ENCODE measurements at regions not wholly inside any gene's neighbourhood (a gene's known extent, or its start where the extent isn't known, plus 50 kb on each side); places are given as distances from the start of the nearest gene placed in this dataset.
"Not testable (repeated sequence)": the region's sequence is repeated elsewhere in the genome, so short reads cannot be mapped to it uniquely, and the experiment has no call there.

- no peak for DNase-seq
Measured at GRCh38 chr5:121503111-121503840, 348.4 kb upstream of the FTMT start.

- no peak for DNase-seq
Measured at GRCh38 chr5:121516997-121517396, 334.7 kb upstream of the FTMT start.

DNA sequence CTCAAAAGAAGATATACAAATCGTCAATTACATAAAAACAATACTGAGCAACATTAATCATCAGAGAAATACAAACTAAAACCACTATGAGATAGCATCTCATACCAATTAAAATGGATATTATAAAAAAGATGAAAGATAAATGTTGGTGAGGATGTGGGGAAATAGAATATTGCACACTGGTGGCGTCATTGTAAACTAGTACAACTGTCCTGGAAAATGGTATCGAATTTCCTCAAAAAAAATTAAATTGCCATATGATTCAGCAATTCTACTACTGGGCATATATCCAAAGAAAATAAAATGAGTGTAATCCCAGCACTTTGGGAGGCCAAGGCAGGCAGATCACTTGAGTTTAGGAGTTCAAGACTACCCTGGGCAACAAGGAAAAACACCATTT lies 326.0 kb upstream of the FTMT start:
- DNase-seq, result no peak

DNA sequence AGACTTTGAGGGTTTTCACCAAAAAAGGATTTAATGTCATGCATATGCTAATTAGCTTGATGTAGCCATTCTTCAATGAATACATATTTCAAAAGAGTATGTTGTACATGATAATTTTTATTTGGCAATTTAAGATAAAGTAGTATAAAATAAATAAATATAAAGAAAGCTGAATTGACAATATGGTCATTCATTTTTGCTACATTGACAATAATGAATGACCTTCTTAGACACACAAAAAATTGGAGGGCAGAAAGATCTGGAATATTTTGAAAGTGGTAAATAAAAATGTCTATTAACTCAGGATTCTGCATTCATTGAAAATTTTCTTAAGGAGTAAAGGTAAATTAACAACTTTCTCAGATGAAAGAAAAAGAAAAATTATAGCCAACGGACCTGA lies 324.8 kb upstream of the FTMT start:
- no peak for DNase-seq

- no peak for DNase-seq
Measured at GRCh38 chr5:121533814-121534213, 317.9 kb upstream of the FTMT start.

DNA sequence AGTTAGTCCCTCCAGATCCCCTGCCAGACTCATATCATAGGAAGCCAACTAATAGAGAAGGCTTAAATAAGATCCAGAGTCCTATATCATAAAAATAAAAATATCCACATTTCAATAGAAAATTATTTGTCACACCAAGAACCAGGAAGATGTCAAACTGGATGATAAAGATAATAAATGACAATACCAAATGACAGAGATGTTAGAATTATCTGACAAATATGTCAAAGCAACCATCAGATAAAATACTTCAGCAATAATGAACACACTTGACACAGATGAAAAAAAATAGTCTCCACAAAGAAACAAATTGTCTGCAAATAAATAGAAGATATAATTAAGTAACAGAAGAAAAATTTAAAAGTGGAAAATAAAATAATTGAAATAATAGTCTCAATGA lies 300.7 kb upstream of the FTMT start:
- no peak for DNase-seq

GRCh38 chr5:121559832-121560231 lies 291.9 kb upstream of the FTMT start:
- DNase-seq, result no peak

- no peak for DNase-seq
Measured at GRCh38 chr5:121572061-121572460, 279.6 kb upstream of the FTMT start.

DNA sequence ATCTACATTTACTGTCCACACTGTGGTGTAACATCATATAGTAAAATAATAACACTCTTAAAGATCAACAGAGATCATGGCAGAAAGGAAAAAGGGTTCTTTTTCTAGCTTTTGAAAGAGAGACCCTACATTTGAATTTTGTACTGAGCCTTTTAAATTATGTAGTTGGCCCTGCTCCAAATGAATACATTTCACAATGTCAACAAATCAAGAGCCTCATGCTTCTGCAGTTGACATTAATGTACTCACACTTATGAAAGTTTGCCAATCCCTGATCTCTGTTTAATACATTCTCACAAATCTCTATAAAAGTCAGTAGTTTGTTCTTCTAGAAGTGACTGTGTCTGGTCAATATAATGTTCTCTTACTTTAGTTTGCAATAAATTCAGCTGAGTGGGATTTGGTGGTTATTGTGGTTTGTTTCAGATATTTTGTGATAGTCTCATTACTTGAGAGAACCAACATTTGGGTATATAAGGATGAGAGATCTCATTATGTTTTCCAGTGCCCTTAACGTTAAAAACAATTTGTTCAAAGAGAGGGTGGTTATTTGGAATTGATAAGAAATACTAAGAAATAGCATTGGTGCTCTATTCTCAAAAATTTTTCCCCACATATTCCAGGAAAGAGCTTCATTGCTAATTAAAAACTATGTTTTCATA lies 277.8 kb upstream of the FTMT start:
- DNase-seq, result no peak

- DNase-seq, result no peak
Measured at GRCh38 chr5:121581588-121581987, 270.1 kb upstream of the FTMT start.

DNA sequence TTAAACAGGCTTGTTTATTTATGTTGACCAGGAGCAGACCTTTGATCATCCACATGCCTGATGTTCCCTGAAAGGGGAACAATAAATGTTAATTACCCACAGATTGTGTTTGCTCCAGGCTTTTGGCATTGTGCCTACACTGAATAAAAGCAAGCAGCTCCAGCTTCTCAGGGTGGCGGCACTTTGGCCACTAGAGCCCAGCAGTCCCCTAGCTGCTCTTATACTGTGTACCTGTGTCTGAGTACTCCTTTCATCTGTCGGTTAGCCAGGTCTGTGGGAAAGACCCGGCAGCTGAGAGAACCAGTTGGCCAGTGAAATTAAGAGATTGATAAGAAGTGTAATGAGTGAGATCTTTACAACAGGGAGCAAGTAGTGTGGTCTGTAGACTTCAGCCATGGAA lies 254.8 kb upstream of the FTMT start:
- DNase-seq, result no peak

DNA sequence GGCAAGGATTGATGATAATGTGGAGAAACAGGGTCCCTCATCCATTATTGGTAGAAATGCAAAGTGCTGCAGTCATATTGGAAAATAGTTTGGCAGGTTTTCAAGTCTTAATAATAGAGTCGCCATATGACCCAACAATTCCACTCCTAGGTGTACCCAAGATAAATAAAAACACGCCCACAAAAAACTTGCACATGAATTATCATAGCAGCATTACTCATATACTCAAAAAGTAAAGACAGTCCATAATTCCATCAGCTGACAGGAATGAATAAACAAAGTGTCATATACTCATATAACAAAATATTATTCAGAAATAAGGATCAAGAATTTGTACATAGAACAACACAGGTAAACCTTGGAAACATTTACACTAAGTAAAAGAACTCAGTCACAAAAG lies 242.9 kb upstream of the FTMT start:
- DNase-seq, result no peak

DNA sequence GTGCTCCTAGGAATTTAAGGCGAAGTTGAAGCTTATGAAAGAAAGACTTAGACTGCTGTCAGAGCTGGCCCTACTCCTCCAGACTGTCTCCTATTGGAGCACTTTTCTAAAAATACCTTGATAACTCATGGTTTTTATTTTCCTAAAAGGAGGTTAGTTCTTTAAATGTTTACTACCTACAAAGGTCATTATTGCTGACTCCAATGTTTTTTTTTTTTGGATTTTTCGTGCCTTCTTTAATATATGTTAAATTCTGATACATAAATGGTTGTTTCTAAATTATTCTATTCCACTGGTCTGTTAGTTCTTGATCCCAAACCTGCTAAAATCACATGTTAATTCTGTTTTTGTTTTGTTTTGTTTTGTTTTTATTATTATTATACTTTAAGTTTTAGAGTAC lies 227.6 kb upstream of the FTMT start:
- DNase-seq, result no peak

DNA sequence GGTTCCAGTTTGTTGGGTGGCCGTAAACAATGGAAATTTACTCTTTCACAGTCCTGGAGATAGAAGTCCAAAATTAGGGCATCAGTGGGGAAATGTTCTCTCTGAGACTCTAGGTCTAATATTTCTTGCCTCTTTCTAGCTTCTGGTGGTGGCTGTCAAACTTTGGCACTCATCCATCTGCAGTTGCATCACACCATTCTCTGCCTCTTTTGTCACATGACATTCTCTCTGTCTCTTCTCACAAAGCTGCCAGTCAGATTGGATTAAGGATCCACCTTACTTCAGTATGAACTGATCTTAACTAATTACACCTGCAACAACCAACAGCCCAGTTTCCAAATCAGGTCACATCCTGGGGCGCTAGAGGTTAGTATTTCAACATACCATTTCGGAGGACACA lies 222.9 kb upstream of the FTMT start:
- no peak for DNase-seq

DNA sequence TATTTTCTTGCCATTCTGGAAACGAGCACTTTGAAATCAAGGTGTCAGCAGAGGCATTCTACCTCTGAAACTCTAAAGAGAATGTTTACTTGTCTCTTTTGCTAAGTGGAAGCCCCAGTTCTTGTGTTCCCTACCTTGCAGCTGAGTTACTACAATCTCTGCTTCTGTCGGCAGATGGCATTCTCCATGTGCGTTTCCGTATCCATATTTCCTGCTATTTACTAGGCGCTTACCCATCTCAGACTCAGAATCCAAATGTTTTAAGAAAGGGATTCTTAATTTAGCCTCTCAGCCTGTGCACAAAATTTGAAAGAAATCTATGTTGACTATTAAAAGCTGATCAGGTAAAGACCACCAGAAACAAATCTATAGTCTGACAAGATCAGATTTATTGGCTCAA lies 221.3 kb upstream of the FTMT start:
- DNase-seq, result no peak

DNA sequence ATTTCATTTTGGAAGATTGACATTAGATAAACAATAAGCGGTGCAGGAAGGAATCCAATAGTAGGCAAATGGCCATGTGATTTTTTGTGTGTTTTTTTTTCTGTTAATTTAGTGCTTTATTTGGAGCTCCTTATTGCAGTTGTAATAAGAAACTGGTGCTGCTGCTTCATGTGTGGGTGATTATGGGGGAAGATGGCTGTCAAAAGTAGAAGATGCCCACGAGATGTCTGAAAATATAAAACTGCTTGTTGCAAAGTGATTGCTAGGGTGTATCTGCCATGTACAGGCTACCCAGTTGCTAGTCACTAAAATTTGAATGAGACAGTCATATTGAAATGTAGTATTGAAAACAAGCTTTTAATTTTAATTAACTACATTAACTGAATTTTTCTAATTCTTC lies 216.7 kb upstream of the FTMT start:
- no peak for DNase-seq

DNA sequence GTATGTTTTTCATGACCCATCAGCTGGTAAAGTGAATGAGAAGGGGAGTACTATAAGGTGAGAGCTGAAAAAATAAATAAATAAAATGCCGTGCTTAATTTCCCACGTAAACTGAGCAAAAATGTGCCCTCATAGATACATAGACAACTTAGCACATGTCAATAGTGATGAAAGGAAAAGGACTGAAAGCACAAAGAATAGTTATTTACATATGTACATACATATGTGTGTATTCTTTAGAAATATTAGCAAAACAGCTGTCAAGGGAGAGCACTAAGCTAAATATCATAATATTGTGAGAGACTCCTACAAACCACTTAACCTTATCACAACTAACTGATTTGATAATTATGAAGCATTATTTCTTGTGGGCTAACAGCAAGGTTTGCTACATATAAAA lies 213.6 kb upstream of the FTMT start:
- no peak for DNase-seq

DNA sequence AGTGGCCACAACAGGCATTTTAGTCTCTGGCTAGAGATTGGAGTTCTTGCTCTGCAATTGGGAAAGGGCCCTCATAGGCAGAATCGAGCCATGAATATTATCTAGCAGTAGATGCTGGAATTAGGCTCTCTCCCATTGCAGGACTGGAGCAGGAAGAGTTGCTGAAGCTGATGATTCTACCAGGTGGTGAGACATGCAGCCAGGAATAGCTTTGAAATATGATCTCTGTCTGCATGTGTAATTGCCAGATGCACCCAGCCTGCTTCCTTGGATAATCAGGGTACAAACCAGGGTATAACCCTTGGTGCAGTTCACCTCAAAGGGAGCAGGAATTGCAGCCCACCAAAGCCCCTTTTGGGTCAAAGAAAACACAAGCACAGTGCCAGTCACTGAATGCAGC lies 211.4 kb upstream of the FTMT start:
- DNase-seq, result no peak

GRCh38 chr5:121658221-121658620 lies 193.5 kb upstream of the FTMT start:
- no peak for DNase-seq

DNA sequence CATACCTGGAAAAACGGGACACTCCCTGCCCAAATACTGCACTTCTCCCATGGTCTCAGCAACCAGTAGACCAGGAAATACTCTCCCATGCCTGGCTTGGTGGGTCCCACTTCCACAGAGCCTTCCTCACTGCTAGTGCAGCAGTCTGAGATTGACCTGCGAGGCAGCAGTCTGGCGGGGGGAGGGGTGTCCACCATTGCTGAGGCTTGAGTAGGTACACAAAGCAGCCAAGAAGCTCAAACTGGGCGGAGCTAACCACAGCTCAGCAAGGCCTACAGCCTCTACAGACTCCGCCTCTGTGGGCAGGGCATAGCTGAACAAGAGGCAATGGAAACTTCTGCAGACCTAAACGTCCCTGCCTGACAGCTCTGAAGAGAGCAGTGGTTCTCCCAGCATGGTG lies 191.5 kb upstream of the FTMT start:
- no peak for DNase-seq

DNA sequence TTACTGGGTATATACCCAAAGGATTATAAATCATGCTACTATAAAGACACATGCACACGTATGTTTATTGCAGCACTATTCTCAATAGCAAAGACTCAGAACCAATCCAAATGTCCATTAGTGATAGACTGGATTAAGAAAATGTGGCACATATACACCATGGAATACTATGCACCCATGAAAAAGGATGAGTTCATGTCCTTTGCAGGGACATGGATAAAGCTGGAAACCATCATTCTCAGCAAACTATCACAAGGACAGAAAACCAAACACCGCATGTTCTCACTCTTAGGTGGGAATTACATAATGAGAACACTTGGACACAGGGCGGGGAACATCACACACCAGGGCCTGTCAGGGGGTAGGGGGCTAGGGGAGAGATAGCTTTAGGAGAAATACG lies 186.1 kb upstream of the FTMT start:
- DNase-seq, result not testable (repeated sequence)

GRCh38 chr5:121667292-121667691 lies 184.4 kb upstream of the FTMT start:
- DNase-seq, result no peak

DNA sequence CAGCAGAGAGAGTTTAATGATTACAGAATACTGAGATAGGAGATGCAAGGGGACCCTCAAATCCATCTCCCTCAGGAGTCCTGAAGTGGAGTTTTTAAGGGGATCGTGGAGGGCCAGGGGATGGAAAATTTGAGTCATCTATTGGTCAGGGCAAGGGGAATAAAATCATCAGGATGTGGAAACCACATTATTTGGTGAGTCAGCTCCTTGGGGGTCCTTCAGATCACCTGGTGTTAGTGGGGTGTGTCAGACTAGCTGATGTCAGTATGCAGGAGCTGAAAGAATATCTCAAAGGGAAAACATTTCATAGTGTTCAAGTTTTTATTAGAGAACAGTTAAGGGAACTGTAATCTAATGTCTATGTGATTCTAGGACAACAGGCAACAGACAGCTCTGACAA lies 183.0 kb upstream of the FTMT start:
- DNase-seq, result no peak

GRCh38 chr5:121671624-121672023 lies 180.1 kb upstream of the FTMT start:
- DNase-seq, result no peak

DNA sequence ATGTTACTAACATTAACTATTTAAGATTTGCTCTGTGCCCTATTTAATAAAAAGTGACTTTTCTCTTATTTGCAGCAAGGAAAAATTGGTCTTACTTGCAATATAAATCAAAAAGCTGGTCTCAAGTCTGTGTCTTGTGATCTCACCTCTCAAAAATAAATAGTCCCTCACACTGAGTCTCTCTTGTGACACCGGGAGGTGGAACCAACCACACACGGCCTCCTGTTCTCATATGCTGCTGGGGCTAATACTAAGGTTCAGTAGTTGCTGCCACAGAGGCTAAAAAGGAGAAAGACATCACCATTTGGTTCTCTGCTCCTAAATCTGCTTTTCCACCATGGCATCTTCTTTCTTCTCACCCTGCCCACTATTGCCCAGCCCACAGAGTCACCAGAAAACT lies 175.8 kb upstream of the FTMT start:
- no peak for DNase-seq
